ENCODE measurements at regions not wholly inside any gene's neighbourhood (a gene's known extent, or its start where the extent isn't known, plus 50 kb on each side); places are given as distances from the start of the nearest gene placed in this dataset.
"Not testable (repeated sequence)": the region's sequence is repeated elsewhere in the genome, so short reads cannot be mapped to it uniquely, and the experiment has no call there.

DNA sequence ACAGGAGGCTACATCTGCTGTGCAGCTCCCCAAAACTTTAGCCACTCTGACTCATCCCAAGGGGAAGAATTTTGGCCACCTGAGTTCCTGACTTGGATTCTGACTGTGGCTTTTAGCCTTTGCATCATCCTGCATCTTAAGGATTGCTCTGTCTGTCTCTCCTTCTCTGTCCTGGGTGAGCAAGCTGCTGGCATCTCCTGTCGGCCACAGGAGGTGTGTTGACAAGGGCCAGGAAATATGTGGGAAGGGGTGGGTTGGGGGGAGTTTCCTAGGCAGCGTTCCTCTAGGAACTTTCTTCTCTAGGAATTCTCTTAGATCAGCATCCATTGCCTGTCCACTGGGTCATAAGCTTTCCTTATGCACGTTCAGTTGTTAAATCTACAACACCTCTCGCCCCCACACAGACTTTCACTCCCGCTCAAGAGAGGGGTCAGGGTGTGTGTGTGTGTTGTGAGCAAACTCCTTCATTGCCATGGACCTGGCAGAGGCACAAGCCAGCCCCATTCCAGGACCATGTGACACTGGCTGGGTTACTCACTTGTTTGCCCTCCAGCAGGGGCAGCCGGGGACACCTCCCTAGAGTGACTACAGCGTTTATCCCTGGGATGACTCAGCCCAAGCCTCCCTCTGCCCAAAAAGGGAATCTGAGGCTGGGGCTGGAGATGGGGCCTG is 145.0 kb upstream of the DUSP10 start:
- DNase-seq (ENCODE audit: low spot score), result peak; percentile 97

DNA sequence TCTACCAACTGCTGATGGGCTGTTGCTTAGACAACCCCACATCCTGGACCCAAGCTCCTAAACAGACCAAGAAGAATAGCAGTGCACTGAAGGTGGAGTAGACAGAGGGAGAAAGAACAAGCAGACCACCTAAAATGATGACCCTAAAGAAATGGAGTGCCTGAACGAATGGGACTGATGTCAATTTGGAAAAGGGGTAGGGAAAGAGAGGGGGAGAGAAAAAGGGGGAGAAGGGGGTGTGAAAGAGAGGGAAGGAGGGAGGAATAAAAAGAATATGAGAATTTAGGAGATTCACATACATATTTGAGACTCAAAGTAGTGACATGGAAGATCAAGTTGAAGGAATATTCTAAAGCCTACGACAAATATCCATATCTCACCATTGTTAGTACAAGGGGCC is 144.4 kb upstream of the DUSP10 start:
- DNase-seq (ENCODE audit: low spot score), result no peak

DNA sequence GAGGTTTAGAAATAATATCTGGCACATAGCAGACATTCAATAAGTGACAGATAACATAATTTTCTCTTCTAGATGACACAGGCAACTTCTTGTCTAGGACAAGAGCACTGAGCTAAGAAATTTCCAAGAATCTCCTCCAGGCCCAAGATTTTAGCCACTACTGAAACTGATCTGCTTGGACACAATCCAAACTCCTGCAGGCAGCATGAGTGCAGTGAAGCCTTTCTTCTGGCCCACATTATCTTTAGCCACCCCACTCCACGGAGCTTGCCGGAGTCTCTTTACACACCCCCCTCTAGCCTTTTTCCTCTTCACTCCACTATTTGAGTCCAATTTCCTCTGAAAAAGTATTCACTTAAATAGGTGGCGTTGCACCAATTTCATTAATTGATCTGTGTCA is 142.9 kb upstream of the DUSP10 start:
- no peak for DNase-seq (ENCODE audit: low spot score)

DNA sequence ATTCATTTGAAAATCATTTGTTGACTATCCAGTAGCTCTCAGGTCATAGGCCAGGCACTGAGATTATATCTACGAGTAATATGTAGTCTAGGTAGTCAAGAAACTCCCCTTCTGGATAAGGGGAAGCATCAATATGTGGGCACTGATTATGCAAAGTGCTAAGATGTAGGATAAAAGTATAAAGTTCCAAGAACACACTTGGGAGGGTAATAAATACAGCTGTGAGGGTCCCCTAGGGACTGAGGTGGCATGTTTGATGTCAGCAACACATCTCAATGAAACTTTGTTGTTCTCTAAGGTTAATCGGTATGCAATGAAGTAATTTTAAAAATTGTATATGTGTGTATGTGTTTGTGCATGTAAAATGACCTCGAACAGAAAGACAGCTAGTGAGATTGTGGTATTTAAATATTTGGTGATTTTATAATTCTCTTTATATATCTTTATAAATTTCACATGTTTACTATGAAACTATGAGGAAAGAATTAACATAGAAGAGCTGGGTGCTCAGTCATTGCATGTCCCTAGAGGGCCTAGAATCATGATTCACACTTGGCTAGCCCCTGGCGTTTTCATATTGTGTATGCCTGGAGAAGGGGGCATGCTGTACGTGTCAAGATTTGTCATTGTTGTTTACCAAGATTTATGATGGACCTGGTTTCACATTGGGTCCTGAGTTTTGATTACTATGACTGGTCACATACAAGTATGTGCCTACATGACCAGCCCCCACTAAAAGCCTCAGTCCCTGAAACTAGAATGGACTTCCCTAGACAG is 140.1 kb upstream of the DUSP10 start:
- no peak for DNase-seq (ENCODE audit: low spot score)

DNA sequence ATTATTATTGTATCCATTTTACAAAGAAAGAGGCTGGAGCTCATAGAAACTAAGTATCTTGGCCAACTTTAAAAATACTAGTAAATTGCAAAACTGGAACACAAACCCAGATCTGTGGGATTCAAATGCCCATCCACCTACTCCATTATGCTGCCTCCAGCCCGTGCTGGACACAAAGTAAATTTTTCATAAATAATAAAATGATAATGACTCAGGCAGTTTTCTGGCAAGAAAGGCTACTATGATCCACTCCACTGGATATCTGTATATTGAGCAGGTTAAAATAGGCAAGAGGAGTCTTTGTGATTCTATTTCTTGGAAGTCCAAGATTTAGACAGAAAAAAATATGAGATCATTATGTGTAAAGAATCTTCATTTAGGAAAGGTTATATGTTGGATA is 138.3 kb upstream of the DUSP10 start:
- DNase-seq (ENCODE audit: low spot score), result no peak

DNA sequence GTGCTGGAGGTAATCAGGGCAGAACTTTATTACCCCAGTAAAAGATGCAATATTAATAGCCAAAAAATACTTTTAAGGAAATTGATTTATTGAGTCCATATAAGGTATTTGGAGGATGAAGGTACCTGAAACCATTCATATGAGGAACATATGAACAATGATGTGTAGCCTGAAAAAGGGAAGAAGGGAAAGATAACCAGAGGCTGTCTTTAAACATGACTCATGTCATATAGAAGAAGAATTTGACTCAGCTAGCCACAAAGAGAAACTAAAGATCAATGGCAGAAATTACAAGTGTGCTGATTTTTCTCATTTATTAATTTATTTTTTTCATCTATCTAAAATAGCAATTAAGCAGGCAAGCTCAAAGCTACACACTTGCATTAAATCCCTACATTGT is 136.2 kb upstream of the DUSP10 start:
- DNase-seq (ENCODE audit: low spot score), result no peak

DNA sequence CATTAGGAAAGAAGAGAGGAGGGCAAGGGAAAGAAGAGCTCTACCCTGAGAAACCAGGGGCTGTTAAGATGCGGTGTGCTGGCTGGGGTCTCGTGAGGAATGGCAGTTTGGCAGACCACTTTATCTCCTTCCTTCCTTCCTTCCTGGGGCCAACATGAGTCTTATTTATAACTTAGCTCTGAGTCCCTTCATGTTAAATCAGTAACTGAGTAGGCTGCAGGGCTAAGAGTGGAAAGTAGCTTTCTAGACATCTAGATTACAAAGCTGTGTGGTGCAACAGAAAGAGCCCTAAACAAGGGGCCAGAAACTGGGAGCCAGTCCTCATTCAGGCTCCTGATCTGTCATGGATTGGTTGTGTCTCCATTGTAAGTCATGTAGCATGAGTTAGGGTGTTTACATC is 135.4 kb upstream of the DUSP10 start:
- no peak for DNase-seq (ENCODE audit: low spot score)

DNA sequence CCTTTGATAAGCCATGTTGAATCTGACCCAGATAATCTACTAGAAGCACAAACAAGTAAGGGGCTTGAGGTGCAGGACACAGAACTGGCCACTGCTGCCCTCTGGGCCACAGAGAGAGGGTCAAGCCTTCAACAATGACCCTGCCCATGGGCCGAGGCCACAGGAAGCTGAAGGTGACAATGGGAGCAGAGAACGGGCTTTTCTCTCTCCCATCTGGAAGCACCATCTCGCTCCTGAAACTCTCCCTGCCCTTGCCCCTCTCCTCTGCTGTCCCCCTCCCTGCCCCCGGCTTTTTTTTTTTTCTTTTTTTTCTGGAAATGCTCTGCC is 133.1 kb upstream of the DUSP10 start:
- DNase-seq (ENCODE audit: low spot score), result no peak

DNA sequence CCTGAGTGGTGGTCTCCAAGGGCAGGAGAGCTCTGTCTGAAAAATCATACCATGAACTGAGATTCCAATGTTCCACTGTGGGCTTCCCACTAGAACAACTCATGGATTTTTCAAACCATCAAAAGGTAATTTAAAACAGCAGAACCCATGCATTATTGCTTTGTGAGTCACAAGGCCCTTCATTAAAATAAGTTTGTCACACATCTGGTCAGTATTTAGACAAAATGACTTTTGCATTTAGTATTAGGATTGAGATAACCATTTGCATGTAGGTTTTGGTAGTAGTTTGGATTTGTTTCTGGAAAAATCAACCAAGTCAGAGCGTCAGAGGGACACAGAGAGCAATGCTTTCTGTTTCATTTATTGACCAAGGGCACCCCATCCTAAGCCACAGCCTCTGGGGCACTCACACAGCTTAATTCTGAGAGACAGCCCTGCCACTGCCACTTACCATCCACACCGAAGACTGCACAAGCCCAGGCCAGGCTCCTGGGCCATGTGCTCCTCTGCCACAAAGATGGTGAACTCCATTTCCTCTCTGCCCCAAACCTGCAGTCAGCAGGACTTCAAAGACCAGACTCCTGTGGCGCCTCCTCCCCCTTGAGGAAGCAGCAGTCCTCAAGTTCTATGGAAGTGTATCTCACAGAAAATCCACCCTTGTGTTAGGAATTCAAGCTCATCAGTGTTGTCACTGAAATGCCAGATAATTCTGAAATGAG is 132.6 kb upstream of the DUSP10 start:
- no peak for DNase-seq (ENCODE audit: low spot score)

DNA sequence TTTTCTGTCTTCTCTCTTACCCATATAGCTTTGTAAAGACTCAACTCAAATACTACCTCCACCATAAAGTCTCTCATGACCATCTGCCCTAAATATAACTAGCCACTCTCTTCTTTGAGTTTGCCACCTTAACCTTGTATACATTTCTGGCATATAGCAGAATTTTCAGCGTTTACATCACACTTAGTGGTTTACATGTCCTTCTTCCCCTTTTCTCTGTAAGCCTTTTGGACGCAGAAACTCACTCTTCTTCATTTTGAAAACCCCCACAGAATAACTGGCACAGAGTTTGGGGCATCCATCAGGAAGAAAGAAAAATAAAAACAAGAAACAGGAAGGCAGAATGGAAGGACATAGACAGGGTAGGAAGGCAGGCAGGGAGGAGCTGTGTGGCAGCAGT is 131.8 kb upstream of the DUSP10 start:
- DNase-seq (ENCODE audit: low spot score), result no peak

DNA sequence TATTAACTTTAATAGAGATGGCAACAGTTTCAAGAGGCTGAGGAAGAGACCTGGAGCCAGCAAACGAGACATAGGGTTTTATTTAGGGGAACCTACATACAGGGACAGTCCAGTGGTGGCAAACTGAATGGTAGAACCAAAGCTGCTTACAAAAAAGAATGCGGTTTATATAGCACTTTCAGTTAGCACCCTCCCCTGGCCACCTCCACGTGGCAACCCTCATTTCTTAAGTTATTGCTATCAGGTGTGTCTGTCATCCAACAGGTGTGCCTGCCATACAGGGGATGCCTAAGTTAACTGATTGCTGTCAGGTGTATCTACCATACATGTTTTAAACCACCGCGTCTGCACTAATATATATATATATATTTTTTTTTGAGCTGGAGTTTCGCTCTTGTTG is 129.2 kb upstream of the DUSP10 start:
- DNase-seq (ENCODE audit: low spot score), result no peak

DNA sequence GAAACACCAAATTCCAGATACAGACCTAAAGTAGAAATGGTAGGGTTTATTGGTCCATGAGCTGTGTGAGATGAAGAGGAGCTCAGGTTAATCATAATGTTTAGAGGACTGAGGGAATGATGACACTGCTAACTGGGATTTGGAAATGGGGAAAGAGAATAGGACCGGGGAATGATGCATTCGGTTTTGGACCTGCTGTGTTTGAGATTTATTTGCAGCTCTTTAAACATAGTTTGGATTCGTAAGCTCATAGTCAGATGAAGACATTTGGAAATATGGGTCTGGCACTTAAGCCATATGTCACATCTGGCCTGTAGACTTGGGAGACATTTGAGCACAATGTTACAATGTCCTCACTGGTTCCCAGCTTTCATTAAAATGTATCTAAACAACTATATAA is 127.9 kb upstream of the DUSP10 start:
- no peak for DNase-seq (ENCODE audit: low spot score)

DNA sequence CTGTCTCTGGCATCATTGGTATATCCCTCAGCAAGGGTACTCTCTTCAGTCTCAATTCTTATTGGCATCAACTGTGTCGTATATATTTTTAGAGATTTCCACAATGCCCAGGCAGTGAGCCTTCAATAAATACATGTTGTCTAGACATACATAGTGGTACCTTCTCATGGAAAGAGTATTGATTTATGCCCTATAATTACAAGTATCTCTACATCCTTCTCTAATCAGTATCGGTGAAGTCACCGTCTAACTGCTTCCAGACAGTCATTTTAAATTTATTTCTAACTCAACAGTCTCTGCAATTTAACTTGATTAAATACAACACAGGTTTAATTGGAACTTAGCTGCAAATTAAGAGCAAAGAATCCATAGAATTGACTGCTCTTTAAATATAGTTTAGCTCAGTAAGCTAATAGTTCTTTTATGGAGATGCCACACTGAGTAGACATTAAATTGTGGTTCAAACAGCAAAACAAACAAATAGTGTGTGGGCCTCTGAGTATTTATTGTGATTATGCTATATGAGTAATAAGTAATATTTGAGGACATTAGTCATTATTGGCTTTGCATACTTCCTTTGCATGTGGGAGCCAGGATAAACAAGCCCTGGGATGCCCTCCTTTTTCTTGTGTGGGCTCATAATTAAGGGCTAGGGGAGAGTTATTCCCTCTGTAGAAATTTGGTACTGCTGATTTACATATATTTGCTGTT is 126.9 kb upstream of the DUSP10 start:
- DNase-seq (ENCODE audit: low spot score), result peak; percentile 57

DNA sequence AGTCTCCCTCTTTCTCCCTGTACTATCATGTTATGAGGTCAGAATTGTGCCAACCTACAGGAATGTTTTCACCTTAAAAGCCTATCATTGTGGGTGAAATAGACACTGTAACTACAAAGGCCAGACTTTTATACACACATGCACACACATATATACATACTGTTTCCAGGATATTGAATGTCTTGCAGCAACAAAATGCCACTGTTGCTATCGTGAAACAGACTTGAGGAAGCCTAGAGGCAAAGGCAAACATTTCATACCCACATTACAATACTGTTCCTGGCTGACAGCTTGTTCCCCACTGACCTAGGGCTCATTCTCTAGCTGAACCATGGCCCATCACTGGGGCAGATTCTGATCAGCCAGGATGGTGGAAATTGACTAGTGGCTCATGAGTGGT is 125.1 kb upstream of the DUSP10 start:
- DNase-seq (ENCODE audit: low spot score), result no peak

DNA sequence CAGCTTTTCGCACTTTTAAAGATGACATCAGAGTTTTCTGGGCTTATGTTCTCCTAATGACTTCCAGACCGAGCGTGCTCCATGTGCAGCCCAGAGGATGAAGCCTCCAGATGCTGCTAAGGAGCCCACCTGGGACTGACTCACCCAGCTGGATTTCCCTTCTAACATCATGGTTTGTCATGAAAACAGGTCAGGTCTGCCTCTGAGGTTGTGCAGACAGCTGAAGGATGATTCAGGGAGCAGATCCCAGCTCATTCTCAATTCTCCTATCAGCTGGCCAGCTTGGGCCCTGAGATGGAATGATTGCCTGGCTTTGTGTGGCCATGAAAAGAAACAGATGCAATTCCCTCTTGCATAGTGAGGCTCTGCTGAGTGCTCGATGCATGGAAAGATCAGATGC is 123.9 kb upstream of the DUSP10 start:
- DNase-seq (ENCODE audit: low spot score), result no peak

DNA sequence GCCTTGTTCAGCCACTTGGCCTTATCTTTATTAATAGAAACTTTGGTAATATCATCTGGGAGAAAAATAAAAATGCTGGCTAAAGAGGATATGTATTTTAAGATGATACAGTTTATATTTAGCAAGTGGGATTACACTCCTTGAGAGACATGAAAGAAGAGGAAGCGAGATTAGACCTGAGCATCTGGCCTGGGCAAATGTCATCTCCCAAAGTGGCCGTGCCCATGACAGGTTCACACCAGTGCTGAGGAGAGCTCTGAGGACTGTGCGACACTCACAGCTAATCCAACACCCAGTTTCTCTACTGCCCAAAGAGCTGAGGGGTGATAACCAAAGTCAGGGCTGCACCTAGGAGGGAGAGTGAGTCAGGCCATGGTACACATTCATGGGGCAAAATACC is 121.7 kb upstream of the DUSP10 start:
- no peak for DNase-seq (ENCODE audit: low spot score)

DNA sequence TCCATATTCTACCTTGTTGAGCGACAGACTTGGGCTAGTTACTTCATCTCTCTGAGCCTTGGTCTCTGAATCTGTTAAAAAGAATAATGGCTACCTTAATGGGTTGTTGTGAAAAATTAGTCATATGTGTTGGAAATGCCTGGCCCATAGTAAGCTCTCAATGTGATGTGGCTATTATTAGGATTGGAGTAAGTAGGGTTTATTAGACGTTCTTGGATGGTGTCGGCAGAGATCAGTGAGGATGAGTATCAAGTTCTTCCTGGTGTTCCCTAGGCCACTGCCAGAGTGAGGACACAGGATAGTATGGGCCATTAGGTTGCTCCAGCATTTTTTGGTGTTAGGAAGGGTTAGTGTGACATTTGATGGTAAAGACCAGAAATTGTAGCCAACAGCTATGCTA is 121.1 kb upstream of the DUSP10 start:
- DNase-seq (ENCODE audit: low spot score), result no peak

DNA sequence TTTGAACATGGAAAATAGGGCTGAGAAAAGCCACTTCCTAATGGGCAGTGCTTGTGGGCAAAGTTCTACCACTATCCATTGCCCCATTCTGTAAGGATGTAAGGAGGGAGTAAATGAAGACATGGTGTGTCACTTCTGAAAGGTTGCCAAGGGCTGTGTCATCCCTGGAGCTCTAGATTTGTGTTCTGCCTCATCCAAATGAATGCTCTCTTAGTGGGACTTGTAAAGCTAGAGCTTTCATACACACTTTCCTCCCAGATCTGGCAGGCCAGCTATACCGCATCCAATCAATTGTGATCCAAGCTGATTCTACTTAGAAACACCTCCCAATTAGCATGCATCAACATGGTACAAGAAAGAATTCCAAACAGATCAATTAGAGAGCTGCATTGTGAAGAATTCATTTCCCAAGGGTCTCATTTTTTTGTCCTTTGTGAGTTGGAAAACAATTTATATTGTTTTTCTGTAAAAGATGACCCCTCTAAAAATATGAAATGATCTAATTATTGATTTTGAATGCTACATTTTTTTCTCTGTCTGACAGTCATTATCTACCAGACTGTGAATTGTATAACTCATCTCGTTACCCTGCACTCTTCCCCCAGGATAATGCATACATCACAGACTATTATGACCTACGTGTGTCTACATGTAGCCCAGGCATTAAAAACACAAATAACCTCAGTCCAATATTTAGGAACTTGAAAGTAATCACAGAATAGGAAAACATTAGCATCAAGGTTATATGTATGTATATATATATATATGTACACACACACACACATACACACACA is 117.1 kb upstream of the DUSP10 start:
- DNase-seq (ENCODE audit: low spot score), result peak; percentile 92

DNA sequence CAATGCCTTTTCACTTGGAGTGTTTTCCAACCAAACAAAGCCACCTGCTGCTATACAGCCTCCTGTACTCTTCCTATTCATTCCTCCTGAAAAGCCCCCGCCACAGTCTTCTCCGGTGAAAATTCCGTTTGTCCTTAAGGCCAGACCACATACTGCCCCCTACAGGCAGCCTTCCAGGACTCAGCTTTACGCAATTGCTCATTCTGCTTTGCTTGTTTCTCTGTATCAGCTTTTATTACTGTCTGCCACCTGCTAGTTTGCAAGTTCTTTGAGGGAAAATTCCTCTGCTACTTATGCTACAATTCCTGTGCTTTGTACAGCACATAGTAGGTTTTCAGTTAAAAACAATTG is 115.2 kb upstream of the DUSP10 start:
- DNase-seq (ENCODE audit: low spot score), result not testable (repeated sequence)

DNA sequence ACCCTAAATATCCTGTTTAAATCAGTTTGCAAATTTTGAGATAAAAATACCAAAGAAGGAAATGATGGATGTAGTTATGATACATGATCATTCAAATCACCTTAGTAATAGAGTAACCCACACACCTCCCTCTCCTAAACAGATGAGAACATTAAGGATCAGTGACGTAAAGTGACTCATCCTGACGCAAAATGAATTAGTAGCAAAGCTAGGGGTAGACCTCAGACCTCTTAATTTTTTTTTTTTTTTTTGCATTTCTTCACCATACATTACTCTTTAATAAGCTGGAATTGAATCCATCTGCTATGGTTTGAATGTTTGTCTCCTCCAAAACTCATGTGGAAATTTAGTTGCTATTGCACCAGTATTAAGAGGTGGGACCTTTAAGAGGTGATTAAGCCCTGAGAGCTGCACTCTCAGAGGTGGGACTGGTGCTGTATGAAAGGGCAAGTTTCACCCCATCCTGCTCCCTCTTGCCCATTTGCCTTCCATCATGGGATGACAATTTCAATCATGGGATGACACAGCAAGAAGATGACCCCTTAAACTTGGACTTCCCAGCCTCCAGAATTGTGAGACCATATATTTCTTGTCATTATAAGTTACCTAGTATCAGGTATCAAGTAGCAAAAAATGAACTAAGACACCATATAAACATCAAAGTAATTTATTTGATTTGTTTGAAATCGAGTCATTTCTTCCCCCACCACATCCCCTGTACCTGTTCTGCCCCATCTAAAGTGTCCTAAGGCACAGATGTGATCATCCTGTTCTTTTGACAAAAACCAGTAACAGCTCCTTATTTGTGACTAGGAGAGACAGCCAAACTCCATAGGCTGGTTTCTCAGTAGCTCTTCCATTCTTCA is 114.6 kb upstream of the DUSP10 start:
- DNase-seq (ENCODE audit: low spot score), result peak; percentile 42

DNA sequence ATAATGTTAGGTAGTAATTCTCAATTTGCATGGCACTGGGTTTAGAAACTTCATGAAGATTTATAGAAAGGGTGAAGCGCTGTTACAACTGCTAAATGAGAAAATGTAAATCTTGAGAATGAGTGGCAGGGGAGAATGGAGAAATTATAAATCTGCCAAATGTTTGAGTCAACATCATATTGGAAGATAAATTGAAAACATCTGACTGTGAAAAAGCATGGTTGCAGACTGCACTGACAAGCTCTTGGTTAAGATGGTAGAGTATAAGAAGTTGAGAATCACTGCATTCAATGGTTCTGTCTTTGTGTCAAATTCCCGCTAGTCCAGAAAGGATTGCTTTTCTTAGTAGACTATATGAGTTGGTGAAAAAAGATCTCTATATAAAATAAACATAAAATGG is 113.3 kb upstream of the DUSP10 start:
- DNase-seq (ENCODE audit: low spot score), result no peak

All from A172 (cell line).